ENCODE measurements at regions not wholly inside any gene's neighbourhood (a gene's known extent, or its start where the extent isn't known, plus 50 kb on each side); places are given as distances from the start of the nearest gene placed in this dataset.

DNA sequence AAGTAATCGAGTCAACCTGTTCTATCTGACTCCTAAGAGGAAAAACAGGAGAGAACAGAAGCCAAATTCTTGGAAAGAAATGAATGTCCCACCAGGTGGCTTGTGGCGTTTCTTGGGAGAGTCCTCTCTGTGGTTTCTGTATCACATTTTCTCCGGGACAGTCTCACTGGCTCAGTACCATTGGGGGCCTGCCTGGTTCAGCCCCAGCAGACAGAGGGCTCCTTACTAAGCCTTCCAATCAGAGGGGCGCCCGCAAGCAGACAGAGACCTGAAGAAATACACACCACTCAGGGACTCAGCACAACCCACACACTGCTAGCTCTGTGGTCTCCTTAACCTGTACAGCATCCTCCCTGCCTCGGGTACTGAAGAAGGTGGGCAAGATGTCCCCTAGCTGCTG, 302.1 kb downstream of the TLE3 start:
- Histone ChIP-seq H3K9me3 (ENCODE audit: insufficient read depth, low read depth, low read length) (no peaks in the 10 kb centered on the region), H3K4me3 (ENCODE audit: low read length, poor library complexity, severe bottlenecking) (no peak overlapping the region), H3K27me3 (ENCODE audit: insufficient read depth, low read length, poor library complexity, severe bottlenecking) (no peaks in the 10 kb centered on the region), H3K4me2 (ENCODE audit: low read depth, low read length, poor library complexity, severe bottlenecking) (no peak overlapping the region), H3K36me3 (ENCODE audit: insufficient read depth, low read length) (no peaks in the 10 kb centered on the region), H3K9ac (ENCODE audit: low read depth, low read length, poor library complexity, severe bottlenecking) (no peak overlapping the region), H3K9me2 (replicated peaks; ENCODE audit: low read depth, low read length) (no peaks in the 10 kb centered on the region), H4K20me1 (ENCODE audit: insufficient read depth, low read length, poor library complexity, severe bottlenecking) (no peaks in the 10 kb centered on the region), H3F3A (ENCODE audit: low read depth) (no peaks in the 10 kb centered on the region), H2AFZ (ENCODE audit: low read length) (no peak overlapping the region), H3K79me2 (ENCODE audit: insufficient read depth, low read length) (no peaks in the 10 kb centered on the region), H3K4me1 (ENCODE audit: insufficient read depth, low read length, poor library complexity, severe bottlenecking) (no peaks in the 10 kb centered on the region)
- no peak for TF ChIP-seq EZH2phosphoT487 (IDR thresholded peaks at IDR 0.05; ENCODE audit: borderline replicate concordance)
- TF ChIP-seq, protein P1, sequence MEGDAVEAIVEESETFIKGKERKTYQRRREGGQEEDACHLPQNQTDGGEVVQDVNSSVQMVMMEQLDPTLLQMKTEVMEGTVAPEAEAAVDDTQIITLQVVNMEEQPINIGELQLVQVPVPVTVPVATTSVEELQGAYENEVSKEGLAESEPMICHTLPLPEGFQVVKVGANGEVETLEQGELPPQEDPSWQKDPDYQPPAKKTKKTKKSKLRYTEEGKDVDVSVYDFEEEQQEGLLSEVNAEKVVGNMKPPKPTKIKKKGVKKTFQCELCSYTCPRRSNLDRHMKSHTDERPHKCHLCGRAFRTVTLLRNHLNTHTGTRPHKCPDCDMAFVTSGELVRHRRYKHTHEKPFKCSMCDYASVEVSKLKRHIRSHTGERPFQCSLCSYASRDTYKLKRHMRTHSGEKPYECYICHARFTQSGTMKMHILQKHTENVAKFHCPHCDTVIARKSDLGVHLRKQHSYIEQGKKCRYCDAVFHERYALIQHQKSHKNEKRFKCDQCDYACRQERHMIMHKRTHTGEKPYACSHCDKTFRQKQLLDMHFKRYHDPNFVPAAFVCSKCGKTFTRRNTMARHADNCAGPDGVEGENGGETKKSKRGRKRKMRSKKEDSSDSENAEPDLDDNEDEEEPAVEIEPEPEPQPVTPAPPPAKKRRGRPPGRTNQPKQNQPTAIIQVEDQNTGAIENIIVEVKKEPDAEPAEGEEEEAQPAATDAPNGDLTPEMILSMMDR (conservative IDR thresholded peaks at IDR 0.05; ENCODE audit: low read length), result no peak

DNA sequence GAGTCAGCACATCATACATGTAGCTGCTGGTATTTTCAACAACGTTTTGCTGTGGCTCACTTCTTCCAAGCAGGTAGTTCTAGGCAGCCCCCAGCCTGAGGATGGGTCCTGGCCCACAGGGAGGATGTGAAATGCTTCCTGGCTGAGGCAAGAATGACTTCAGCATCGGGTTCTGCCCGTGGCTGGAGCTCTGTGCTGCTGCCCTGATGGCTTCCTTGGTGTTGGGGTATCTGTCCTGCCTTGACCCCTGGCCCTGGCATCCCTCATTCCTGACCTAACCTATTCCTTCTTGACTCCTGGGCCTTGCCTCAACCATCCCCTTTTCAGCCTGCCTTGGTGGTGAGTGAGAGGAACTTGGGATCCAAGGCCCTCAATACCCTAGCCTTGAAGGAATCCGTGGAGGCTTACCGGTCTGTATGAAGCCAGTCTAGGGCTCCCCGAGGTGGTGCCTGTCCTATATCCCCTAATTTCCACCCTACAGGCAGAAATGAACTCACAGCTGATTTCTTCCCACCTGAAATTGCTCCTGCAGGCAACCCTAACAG, 300.6 kb downstream of the TLE3 start:
- H4K20me1 ChIP-seq (ENCODE audit: insufficient read depth, low read length, poor library complexity, severe bottlenecking), result no peaks in the 10 kb centered on the region
- no peaks in the 10 kb centered on the region for H3K27me3 ChIP-seq (ENCODE audit: insufficient read depth, low read length, poor library complexity, severe bottlenecking)
- no peak overlapping the region for H3K4me3 ChIP-seq (ENCODE audit: low read length, poor library complexity, severe bottlenecking)
- no peaks in the 10 kb centered on the region for H3K4me1 ChIP-seq (ENCODE audit: insufficient read depth, low read length, poor library complexity, severe bottlenecking)
- H3K4me2 ChIP-seq (ENCODE audit: low read depth, low read length, poor library complexity, severe bottlenecking), result no peak overlapping the region
- no peaks in the 10 kb centered on the region for H3K9me3 ChIP-seq (ENCODE audit: insufficient read depth, low read depth, low read length)
- no peaks in the 10 kb centered on the region for H3K79me2 ChIP-seq (ENCODE audit: insufficient read depth, low read length)
- no peak overlapping the region for H3K9ac ChIP-seq (ENCODE audit: low read depth, low read length, poor library complexity, severe bottlenecking)
- no peak overlapping the region for H2AFZ ChIP-seq (ENCODE audit: low read length)
- H3K36me3 ChIP-seq (ENCODE audit: insufficient read depth, low read length), result no peaks in the 10 kb centered on the region
- H3K9me2 ChIP-seq (replicated peaks; ENCODE audit: low read depth, low read length), result no peaks in the 10 kb centered on the region
- no peak for TF ChIP-seq EZH2phosphoT487 (IDR thresholded peaks at IDR 0.05; ENCODE audit: borderline replicate concordance)
- TF ChIP-seq, protein P1 (conservative IDR thresholded peaks at IDR 0.05; ENCODE audit: low read length), result no peak
- no peaks in the 10 kb centered on the region for H3F3A ChIP-seq (ENCODE audit: low read depth)

DNA sequence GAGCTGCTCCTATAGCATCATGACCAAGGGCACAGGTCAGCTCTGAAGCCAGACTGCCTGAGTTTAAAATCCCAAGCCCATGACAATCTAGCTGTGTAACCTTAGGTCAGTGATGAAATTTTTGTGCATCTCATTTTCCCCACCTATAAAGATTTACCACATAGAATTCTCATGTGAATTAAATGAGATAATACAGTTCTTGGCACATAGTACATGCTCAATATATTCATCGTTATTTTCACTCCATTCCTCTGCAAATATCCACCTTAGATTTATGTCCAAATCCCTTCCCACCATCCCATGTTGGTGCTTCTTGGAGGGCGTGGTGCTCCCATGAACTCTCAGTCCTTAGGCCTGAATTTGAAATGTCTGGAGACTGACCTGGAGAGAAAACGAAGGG, 300.1 kb downstream of the TLE3 start:
- H3K4me3 ChIP-seq (ENCODE audit: low read length, poor library complexity, severe bottlenecking), result no peak overlapping the region
- no peaks in the 10 kb centered on the region for H3K4me1 ChIP-seq (ENCODE audit: insufficient read depth, low read length, poor library complexity, severe bottlenecking)
- no peaks in the 10 kb centered on the region for H3K79me2 ChIP-seq (ENCODE audit: insufficient read depth, low read length)
- TF ChIP-seq, protein P1 (conservative IDR thresholded peaks at IDR 0.05; ENCODE audit: low read length), result no peak
- TF ChIP-seq EZH2phosphoT487 (IDR thresholded peaks at IDR 0.05; ENCODE audit: borderline replicate concordance), result no peak
- no peaks in the 10 kb centered on the region for H3K36me3 ChIP-seq (ENCODE audit: insufficient read depth, low read length)
- H2AFZ ChIP-seq (ENCODE audit: low read length), result no peak overlapping the region
- H3K4me2 ChIP-seq (ENCODE audit: low read depth, low read length, poor library complexity, severe bottlenecking), result no peak overlapping the region
- H3K9ac ChIP-seq (ENCODE audit: low read depth, low read length, poor library complexity, severe bottlenecking), result no peak overlapping the region
- no peaks in the 10 kb centered on the region for H3K9me2 ChIP-seq (replicated peaks; ENCODE audit: low read depth, low read length)
- no peaks in the 10 kb centered on the region for H3K9me3 ChIP-seq (ENCODE audit: insufficient read depth, low read depth, low read length)
- H3F3A ChIP-seq (ENCODE audit: low read depth), result no peaks in the 10 kb centered on the region
- H3K27me3 ChIP-seq (ENCODE audit: insufficient read depth, low read length, poor library complexity, severe bottlenecking), result no peaks in the 10 kb centered on the region
- no peaks in the 10 kb centered on the region for H4K20me1 ChIP-seq (ENCODE audit: insufficient read depth, low read length, poor library complexity, severe bottlenecking)

Data from Loucy (cell line).